ENCODE measurements at regions not wholly inside any gene's neighbourhood (a gene's known extent, or its start where the extent isn't known, plus 50 kb on each side); places are given as distances from the start of the nearest gene placed in this dataset.

GRCh38 chr18:22470248-22471235 is 52.8 kb upstream of the CTAGE1 start:
- Histone ChIP-seq H3K9me3 (no peaks in the 10 kb centered on the region), H3K4me3 (no peak overlapping the region), H3K4me1 (no peaks in the 10 kb centered on the region), H3K36me3 (ENCODE audit: insufficient read depth in 1 of 2, low read depth in 1 of 2) (no peaks in the 10 kb centered on the region), H3K27me3 (ENCODE audit: insufficient read depth in 3 of 3, low read length in 2 of 3) (peaks cover 0 to 3% (median 0%) of the 10 kb centered on the region in 3 donors), H3K27ac (no peak overlapping the region)
- ATAC-seq: no peak
- 44 to 51% (median 46%) methylated on average over 12 of the region's 12 CpGs for WGBS, 3 donors
- intact Hi-C loops (cut with DNase I): no loop called here
- no peak for TF ChIP-seq CTCF (IDR thresholded peaks at IDR 0.05)
- DNase-seq: no peak

- WGBS, 3 donors: 62 to 68% (median 65%) methylated on average over 8 of the region's 8 CpGs
- no peak for TF ChIP-seq CTCF (IDR thresholded peaks at IDR 0.05)
- Histone ChIP-seq H3K27me3 (ENCODE audit: insufficient read depth in 3 of 3, low read length in 2 of 3) (peaks cover 0 to 3% (median 0%) of the 10 kb centered on the region in 3 donors), H3K27ac (no peak overlapping the region), H3K36me3 (ENCODE audit: insufficient read depth in 1 of 2, low read depth in 1 of 2) (no peaks in the 10 kb centered on the region), H3K9me3 (no peaks in the 10 kb centered on the region), H3K4me3 (no peak overlapping the region), H3K4me1 (no peaks in the 10 kb centered on the region)
- intact Hi-C loops (cut with DNase I): no loop called here
- no peak for ATAC-seq
- no peak for DNase-seq
These were observed 53.9 kb upstream of the CTAGE1 start for GRCh38 chr18:22471546-22472131.

GRCh38 chr18:22473366-22473765 is 55.7 kb upstream of the CTAGE1 start:
- 51 to 64% (median 56%) methylated on average over 3 of the region's 3 CpGs for WGBS, 3 donors
- Histone ChIP-seq H3K27ac (no peak overlapping the region), H3K36me3 (ENCODE audit: insufficient read depth in 1 of 2, low read depth in 1 of 2) (no peaks in the 10 kb centered on the region), H3K4me3 (no peak overlapping the region), H3K9me3 (no peaks in the 10 kb centered on the region), H3K4me1 (no peaks in the 10 kb centered on the region), H3K27me3 (ENCODE audit: insufficient read depth in 3 of 3, low read length in 2 of 3) (peaks cover 0 to 3% (median 0%) of the 10 kb centered on the region in 3 donors)
- DNase-seq: no peak
- no peak for ATAC-seq
- intact Hi-C loops (cut with DNase I): no loop called here
- no peak for TF ChIP-seq CTCF (IDR thresholded peaks at IDR 0.05)

- TF ChIP-seq CTCF (IDR thresholded peaks at IDR 0.05): no peak
- Histone ChIP-seq H3K4me3 (no peak overlapping the region), H3K9me3 (no peaks in the 10 kb centered on the region), H3K4me1 (no peaks in the 10 kb centered on the region), H3K27me3 (ENCODE audit: insufficient read depth in 3 of 3, low read length in 2 of 3) (peaks cover 0 to 1% (median 0%) of the 10 kb centered on the region in 3 donors), H3K36me3 (ENCODE audit: insufficient read depth in 1 of 2, low read depth in 1 of 2) (no peaks in the 10 kb centered on the region), H3K27ac (no peak overlapping the region)
- DNase-seq (no peak), ATAC-seq (no peak)
- WGBS, 3 donors: 84 to 92% (median 86%) methylated on average over 7 of the region's 7 CpGs
- intact Hi-C loops (cut with DNase I): no loop called here
These were observed 57.8 kb upstream of the CTAGE1 start for GRCh38 chr18:22475426-22476100.

Measured in psoas muscle (tissue), 7 donors.